ENCODE measurements at regions not wholly inside any gene's neighbourhood (a gene's known extent, or its start where the extent isn't known, plus 50 kb on each side); places are given as distances from the start of the nearest gene placed in this dataset.
"Not testable (repeated sequence)": the region's sequence is repeated elsewhere in the genome, so short reads cannot be mapped to it uniquely, and the experiment has no call there.

DNA sequence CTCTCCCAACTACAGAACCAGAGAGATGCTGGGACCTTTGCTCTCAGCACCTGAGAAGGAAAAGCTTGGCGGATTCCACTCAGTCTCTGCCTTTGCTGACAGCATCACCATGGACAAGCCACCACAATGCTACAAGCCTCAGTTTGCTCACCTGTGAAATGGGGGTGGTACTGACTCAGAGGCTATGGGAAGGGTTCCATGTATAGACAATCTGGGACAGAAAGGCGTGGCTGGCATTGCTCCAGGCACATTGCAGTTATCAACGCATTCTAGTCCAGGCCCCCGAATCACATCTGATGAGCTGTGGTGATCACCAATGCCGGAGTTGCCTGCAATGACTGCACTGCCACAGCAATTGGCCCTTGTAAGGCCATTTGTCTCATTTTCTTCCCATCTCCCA, 72.6 kb downstream of the ISX start:
- DNase-seq = no peak

DNA sequence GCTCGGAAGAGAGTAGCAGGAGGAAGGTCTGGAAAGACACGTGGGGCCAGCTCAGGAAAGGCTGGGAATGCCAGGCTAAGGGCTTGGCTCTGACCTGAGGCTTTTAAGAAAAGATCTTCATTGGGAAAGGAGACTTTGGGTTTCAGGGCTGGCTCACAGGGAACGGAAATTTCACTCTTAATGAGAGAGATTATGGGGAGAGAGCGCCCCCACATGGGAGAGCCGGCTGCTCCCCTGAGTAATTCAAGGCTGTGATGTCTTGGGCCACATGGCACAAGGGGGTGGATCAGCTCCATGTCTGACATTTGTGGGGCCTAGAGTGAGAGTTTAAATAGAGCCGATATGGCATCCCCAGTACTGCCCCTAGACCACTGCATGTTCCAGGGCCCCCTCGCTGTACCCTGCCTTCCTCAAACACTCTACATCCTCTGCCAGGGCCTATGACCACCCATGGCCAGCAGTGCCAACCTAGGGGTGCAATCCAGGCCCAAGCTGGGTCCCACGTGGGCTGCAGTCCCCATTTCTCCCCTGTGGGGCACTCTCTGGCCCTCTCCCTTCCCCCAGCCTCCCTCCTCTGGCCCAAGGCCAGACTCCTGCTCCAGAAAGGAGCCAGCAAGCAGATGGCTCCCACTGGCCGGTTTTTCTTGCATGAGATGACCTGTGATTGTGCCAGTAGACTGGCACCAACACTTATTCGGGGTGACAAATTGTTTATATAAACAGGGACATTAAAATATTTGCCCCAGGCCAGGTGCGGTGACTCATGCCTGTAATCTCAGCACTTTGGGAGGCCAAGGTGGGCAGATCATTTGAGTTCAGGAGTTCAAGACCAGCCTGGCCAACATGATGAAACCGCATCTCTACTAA, 75.2 kb downstream of the ISX start:
- peak; percentile 15 for DNase-seq

DNA sequence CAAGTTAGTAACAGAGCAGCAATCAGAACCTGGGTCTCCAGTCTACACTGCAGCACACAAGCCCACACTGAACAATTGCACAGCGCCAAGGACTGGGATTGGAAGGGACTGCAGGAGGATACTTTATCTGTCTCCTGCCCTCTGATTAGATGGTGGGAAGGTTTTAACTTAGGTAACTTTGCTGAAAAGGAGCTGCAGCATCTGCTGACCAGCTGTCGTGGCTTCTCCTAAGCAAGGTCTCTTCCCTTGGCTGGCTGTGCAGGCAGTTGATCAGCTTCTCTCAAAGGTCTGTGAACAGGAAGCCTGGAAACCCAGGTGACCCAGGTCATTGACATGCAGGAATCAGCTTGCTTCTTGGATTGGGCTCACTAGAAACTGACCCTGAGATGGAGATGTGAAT, 82.4 kb downstream of the ISX start:
- no peak for DNase-seq

DNA sequence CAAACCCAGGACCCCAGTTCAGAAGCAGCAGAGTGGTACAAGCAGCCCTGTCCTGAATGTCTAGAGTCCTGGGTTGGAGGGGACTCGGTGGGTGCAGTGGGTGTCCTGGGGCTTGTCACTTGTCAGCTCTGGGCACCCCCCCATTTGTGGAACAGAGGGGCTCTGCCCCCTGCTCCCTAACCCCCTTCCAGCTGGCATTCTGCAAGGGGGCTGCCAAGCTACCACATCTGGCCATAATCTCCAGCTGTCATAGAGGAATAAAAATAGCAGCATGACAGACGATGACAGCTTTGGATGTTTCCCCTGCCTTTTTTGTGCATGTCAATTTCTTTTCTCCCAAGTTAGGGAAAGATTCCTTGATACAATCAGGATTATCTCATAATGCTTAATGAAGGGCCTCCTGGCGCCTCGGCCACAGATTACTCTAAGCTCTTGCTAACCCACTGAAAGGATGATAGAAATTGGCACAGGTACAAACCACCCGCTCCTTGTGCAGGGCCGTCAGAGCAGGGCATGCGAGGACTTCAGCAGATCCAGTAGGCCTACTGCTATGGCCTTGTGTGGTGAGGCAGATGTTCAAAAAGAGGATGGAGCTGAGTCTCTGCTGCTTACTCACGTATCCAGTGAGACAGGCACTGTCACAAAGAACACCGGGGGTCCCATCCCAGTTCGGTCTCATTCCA, 83.0 kb downstream of the ISX start:
- DNase-seq = no peak

DNA sequence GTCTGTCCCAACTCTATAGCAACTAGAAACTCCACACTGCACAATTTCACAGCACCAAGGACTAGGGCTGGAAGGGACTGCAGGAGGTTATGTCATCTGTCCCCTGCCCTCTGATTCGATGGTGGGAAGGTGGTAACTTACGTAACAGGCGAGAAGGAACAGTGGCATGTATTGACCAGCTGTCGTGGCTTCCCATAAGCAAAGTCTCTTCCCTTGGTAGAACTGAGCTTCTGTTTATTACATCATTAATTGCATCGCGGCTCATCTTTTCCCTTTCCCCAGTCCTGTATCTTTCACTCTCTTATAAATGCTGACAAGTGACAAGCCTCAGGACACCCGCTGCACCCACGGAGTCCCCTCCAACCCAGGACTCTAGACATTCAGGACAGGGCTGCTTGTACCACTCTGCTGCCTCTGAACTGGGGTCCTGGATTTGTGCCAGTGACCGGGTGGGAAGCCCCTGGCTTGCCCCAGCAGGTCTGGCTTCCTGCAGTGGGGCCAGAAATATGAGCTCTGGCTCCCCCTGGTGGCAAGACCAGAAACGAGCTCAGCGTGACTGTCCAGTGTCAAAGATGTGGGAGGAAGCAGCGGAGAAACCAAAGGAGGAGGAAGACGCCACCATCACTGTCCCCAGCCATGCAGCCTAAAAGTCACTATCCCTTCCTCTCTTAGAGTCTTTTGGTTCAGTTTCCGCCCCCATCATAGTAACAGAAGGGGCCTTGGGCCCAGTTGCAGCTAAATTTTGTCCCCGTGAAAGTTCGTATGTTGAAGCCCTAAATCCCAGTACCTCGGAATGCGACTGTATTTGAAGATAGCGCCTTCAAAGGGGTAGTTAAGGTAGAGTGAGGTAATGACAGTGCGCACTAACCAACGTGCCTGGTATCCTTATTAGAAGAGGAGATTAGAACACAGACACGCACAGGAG, 84.5 kb downstream of the ISX start:
- peak; percentile 72 for DNase-seq

DNA sequence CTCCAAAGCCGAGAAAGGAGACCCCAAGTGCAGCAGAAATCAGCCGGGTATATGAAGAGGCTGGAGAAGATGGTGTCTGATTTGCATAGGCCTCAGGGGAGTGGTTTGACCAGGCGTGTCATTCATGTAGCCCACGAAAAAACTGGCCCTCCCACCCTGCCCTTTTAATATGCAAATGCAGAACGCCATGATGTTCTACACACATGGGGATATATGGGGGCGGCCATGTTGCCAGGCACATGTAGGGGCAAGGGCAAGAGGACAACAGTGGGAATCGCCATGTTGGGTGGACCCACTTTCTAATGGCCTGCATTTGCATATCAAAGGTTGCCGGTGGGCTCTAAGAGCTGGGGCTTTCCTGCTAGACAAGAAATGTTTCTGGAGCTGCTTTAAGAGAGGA, 86.4 kb downstream of the ISX start:
- DNase-seq = no peak

DNA sequence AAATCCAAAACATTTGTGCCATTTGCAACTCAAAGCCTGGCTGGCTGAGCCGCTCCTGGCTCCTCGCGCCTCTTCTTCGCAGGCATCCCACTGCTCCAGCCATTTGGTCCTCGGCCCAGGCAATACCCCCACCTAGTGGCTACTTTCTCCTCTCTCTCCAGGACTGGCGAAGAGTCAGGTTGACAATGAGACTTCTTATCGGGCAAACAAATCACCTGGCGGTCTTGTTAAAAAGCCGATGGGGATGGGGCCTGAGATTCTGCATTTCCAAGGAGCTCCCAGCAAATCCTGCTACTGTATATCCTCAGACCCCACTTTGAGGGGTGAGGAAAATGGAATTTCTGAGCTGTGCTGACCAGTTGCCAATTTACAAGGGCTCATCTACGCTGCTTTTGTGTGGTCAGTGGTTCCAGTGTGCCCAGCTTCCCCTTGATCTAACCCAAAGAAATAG, 89.0 kb downstream of the ISX start:
- DNase-seq = peak; percentile 42

DNA sequence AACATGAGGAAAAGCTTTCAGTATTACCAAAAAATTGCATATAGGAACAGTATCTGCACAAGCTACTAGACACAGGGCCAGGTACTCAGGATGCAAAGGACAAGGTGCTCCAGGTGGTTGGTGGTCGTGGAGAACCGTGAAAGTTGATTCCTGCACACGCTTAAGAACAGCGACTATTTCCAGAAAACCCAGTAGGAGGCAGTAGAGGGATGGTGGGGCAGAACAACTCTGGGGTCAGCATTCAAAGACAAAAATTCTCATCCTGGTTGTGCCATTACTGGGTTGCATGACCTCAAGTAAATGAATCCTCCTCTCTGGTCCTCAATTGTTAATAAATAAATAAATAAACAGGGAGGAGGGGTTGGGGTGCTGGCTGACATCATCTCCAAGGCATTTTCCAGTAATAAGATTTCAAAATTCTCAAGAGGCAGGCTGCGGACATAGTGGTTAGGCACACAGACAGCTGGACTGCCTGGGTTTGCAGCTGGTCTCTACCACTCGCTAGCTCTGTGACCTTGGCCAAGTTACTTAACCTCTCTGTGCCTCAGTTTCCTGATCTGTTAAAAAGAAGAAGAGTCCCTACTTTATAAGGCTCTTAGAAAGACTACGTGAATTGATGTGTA, 89.6 kb downstream of the ISX start:
- peak; percentile 6 for DNase-seq

DNA sequence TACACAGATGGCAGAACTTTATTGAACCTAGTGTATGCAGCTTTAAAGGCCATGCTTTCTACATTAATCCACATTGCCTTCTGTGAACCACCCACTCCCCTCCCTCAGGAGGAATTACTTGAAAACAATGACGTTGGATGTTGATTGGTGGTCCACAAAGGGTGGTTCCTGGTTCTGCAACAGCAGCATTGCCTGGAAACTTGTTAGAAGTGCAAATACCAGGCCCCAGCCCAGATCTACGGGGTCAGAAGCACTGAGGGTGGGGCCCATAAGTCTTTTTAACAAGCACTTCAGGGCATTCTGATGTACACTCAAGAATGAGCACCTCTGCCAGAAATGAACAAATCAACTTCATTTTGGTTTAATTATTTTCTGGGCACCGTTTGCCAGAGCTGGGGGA, 91.0 kb downstream of the ISX start:
- DNase-seq = no peak

DNA sequence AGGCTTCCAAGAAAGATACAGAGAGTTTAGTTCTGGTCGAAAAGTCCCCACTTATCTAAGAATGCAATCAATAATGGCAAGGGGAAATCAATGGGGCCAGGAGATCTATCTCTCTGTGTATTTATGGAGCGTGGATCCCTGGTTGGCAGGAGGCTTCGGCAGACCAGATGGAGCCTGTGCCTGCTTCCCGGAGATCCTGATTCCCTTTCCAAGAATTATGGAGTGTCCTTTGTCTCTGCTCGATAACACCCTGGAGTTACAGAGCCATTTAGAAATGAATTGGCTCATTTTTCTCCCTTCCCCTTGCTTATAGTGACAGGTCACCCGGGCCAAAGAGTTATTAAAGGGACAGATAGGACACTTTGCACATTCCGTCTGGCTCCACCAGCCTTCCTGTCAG, 92.4 kb downstream of the ISX start:
- DNase-seq = no peak

DNA sequence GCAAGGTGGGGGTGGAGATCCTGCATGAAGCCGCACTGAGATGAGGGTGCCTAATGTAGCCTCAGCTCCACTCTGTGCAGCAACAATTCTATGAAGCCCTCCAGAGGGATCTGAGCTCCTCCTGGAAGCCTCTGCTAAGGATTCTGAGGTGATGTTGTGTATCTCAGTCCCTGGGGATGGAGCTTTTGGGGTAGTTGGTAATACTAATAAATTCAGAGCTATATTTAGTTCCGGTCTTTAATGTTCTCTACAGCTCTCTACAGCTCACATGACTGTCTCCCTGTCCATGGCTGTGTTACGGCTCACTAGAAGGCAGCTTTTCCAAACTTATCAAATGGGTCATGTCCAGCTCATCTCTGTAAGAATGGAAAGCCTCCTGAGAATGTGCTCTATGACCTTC, 93.4 kb downstream of the ISX start:
- no peak for DNase-seq

DNA sequence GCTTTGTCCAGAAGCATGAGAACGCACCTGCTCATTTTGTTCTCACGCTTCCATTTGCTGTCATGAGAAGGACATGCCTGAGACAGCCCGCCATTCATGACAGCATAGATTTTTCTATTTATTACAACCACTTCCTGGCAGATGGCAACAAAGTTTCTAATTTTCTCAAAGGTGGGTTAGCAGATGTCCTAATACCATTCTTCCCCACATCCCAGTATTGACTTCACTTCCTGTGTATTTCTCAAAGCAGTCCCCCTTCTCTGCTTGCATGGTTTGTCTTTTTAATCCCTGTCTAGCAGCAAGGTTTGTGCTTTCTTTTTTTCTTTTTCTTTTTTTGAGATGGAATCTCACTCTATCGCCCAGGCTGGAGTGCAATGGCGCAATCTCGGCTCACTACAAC, 94.3 kb downstream of the ISX start:
- no peak for DNase-seq

DNA sequence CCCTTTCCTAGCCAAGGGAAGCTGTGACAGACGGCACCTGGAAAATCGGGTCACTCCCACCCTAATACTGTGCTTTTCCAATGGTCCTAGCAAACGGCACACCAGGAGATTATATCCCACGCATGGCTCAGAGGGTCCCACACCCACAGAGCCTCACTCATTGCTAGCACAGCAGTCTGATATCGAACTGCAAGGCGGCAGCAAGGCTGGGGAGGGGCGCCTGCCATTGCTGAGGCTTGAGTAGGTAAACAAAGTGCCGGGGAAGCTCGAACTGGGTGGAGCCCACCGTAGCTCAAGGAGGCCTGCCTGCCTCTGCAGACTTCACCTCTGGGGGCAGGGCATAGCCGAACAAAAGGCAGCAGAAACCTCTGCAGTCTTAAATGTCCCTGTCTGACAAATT, 91.4 kb upstream of the HMGXB4 start:
- DNase-seq = not testable (repeated sequence)

DNA sequence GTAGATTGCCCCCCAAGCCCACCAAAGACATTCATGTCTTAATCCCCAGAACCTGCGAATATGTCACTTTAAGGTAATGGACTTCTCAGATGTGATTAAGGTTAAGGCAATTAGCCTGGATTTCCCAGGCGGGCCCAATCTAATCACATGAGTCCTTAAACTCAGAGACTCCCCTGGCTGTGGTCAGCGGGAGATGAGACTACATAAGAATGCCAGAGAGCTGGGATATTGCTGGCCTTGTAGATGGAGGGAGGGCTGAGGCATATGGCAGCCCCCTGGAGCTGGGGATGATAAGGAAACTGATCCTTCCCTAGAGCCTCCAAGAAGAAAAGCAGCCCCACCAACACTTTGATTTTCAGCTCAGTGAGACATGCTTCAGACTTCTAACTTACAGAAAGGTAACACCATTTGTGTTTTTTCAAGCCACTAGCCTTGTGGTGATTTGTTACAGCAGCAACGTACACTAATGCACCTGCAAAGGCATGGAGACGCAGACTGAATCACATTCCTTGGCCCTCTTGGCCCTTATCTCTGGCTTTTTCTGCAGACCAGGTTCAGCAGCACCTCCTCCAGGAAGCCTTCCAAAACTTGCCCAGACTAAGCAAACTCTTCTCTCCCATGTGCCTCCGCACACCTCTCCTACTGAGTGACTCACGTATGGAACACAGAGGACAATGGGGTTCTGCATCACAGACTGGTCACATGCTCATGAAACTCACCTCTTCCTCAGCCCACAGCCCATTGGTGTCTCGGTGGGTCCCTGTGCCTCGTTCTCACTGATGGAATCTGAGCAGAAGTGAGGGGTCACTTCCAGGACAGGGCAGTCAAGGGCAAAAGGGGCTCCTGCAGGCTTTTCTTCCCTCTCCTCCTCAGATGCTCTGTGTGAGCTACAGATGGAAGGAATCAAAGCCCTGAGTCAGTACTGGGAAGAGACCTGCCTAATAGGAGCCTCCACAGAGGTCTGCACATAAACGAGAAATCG, 86.3 kb upstream of the HMGXB4 start:
- DNase-seq = no peak

DNA sequence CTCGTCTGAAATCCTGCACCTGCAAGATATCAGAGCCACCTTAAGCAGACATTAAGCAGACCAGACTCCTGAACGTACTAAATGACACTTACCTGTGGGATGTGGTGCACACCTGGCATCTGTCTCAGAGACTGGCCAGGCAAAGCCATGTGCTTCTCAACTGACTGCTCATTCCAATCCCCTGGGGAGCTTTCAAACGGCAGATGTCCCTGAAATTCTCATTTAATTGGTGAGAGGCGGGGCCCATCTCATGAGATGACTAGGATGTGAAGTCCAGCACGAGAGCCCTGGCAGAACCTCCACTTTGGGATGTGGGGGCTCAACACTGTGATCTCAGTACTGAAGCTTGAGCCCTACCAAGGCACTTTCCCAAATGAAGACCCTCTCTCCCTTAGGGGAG, 84.9 kb upstream of the HMGXB4 start:
- no peak for DNase-seq

DNA sequence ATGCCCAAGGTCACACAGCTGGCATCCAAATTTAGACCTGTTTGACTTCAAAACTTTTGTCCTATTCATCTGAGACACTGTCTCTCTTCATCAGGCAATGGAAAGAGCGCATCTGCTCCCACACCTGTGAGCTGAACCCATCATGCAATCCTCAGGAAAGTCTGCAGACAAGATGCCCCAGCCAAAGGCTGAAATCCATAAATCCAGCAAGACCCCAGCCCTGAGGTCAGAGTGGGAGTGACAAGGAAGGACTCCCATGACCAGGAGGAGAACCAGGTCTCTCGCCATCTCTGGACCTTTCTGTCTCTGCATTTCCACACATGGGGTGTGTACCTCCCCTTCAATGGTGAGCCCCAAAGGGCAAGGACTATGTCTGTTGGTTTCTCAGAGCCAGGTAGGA, 83.6 kb upstream of the HMGXB4 start:
- DNase-seq = no peak

DNA sequence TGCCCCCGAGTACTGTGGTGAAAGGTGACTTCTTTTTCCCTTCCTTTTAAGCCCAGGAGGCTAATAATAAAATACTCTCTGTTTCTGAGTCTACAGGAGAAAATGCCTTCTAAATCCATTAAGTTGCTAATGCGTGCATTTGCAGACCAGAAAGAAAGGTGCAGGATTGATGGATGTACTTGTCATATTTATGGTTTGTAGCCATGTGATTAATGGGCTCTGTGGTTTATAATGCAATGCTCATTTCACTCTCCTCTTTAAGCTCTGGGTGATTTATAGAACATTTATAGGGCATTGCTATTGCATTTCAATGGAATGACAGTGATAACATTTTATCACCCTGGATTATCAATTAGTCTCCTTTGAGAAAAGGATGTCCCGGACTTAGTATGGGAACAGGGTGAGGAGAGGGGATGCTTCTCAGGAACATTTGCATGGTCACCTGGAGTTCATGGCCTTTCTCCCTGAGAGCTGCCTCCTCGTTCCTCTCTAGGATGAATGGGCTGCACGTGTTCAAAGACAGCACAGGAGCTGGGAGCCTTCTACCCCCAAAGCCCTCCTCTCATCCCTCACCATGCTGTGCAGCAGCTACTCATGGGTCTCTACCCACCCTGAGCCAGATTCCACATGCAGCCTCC, 82.8 kb upstream of the HMGXB4 start:
- no peak for DNase-seq

DNA sequence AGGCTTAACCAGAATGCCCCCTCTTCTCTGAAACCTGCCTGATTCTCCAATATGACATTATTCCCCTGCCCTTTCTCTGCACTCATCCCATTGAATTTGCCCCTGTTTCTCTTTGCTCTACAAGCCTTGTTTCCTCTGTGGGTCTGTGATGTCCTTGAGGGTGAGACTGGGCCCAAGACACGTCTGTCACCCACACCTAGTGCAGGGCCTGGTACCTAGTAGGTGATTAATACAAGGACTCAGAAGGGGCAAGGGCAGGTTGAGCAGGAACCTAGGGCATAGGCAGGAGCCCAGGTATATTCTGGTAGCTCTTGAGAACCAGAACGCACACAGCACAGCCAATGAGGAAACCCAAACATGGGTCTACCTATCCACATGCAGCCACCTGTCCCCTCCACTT, 81.9 kb upstream of the HMGXB4 start:
- no peak for DNase-seq

DNA sequence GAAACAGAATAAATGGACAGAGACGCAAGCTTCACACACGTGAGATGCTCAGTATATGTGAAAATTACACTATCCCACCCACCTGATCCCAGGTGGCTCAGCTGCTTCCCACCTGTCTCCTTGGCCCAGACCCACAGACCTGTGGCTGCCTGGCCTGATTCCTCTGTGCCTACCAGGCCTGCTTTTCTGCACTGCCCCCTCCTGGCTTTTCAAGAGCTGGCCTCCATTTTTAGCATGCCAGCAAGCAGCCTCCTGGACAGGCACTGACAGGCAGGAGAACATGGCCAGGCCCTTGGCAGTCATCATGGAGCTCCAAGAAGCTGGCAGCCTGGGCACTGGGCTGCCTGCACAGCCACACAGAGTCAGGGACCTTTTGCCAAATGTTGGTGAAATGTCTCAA, 79.5 kb upstream of the HMGXB4 start:
- DNase-seq = no peak

DNA sequence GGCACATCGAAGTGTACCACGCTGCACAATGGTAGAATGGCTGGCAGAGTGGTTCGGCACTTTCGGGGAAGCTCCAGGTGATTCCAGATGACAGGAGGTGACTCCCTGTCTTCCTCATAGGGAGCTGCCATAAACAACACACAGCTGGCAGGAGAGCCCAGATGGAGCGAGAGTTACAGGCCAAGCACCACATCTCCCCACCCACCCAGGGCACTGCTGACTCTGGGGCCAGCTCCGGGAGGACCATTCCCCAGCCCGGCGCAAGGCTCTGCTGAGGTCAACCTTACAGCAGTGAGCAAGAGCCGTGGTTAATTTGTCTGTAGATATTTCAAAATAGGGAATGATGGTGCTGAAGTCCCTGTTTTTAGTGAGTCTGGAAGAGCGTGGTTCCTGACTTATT, 78.8 kb upstream of the HMGXB4 start:
- no peak for DNase-seq

DNA sequence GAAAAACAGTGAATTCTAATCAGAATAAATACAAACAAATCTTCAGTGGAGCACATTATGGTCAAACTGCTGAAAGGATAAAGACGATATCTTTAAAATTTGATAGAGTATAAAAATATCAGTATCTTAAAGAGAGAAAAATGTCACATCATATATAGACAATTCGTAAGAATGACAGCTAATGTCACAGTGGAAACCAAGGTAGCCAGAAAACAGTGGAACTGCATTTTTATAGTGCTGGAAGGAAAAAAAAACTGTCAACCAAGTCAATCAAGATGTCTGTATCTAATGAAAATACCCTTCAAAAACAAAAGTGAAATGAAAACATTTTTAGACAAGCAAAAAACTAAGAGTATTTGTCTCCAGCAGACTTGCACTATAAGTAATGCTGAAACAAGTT, 73.4 kb upstream of the HMGXB4 start:
- DNase-seq = peak; percentile 3
